ENCODE measurements at regions not wholly inside any gene's neighbourhood (a gene's known extent, or its start where the extent isn't known, plus 50 kb on each side); places are given as distances from the start of the nearest gene placed in this dataset.

- no peak for DNase-seq
- H3K4me3 ChIP-seq = no peak overlapping the region
These were observed 1953.9 kb upstream of the CDH6 start for GRCh38 chr5:29239606-29240005.

GRCh38 chr5:29238115-29238514 is 1955.4 kb upstream of the CDH6 start:
- H3K27ac ChIP-seq = no peak overlapping the region
- H3K4me1 ChIP-seq = no peaks in the 10 kb centered on the region
- no peaks in the 10 kb centered on the region for H3K27me3 ChIP-seq
- no peak for DNase-seq
- H3K36me3 ChIP-seq = no peaks in the 10 kb centered on the region
- TF ChIP-seq POLR2A (IDR thresholded peaks at IDR 0.05) (no peak), CTCF (IDR thresholded peaks at IDR 0.05) (no peak)
- H3K4me3 ChIP-seq = no peak overlapping the region
- H3K9me3 ChIP-seq = peaks cover 0 to 4% (median 0%) of the 10 kb centered on the region in 4 donors

More at GRCh38 chr5:29239606-29240005, 1953.9 kb upstream of the CDH6 start:
- Histone ChIP-seq H3K27me3 (no peaks in the 10 kb centered on the region), H3K4me1 (no peaks in the 10 kb centered on the region), H3K36me3 (no peaks in the 10 kb centered on the region), H3K9me3 (no peaks in the 10 kb centered on the region), H3K27ac (no peak overlapping the region)
- TF ChIP-seq CTCF (IDR thresholded peaks at IDR 0.05) = no peak
- no peak for TF ChIP-seq POLR2A (IDR thresholded peaks at IDR 0.05)

- H3K9me3 ChIP-seq = peaks cover 0 to 4% (median 0%) of the 10 kb centered on the region in 4 donors
- H3K4me3 ChIP-seq = no peak overlapping the region
- no peak for DNase-seq
- H3K27ac ChIP-seq = no peak overlapping the region
- H3K36me3 ChIP-seq = no peaks in the 10 kb centered on the region
- no peaks in the 10 kb centered on the region for H3K4me1 ChIP-seq
- TF ChIP-seq POLR2A (IDR thresholded peaks at IDR 0.05) (no peak), CTCF (IDR thresholded peaks at IDR 0.05) (no peak)
- H3K27me3 ChIP-seq = no peaks in the 10 kb centered on the region
These were observed 1962.3 kb upstream of the CDH6 start for GRCh38 chr5:29231154-29231553.

- Histone ChIP-seq H3K4me3 (no peak overlapping the region), H3K27ac (no peak overlapping the region), H3K9me3 (peaks cover 0 to 4% (median 0%) of the 10 kb centered on the region in 4 donors), H3K36me3 (no peaks in the 10 kb centered on the region), H3K27me3 (no peaks in the 10 kb centered on the region), H3K4me1 (no peaks in the 10 kb centered on the region)
- no peak for DNase-seq
- TF ChIP-seq POLR2A (IDR thresholded peaks at IDR 0.05) = no peak
- no peak for TF ChIP-seq CTCF (IDR thresholded peaks at IDR 0.05)
These were observed 1962.9 kb upstream of the CDH6 start for GRCh38 chr5:29230591-29230990.

- Histone ChIP-seq H3K9me3 (peaks cover 0 to 4% (median 0%) of the 10 kb centered on the region in 4 donors), H3K27me3 (no peaks in the 10 kb centered on the region), H3K4me3 (no peak overlapping the region), H3K4me1 (no peaks in the 10 kb centered on the region), H3K36me3 (no peaks in the 10 kb centered on the region), H3K27ac (no peak overlapping the region)
- DNase-seq = no peak
- TF ChIP-seq POLR2A (IDR thresholded peaks at IDR 0.05) (no peak), CTCF (IDR thresholded peaks at IDR 0.05) (no peak)
These were observed 1964.0 kb upstream of the CDH6 start for GRCh38 chr5:29229461-29229860.

GRCh38 chr5:29218138-29218537 is 1975.3 kb upstream of the CDH6 start:
- Histone ChIP-seq H3K27me3 (no peaks in the 10 kb centered on the region), H3K9me3 (no peaks in the 10 kb centered on the region), H3K36me3 (no peaks in the 10 kb centered on the region), H3K4me1 (no peaks in the 10 kb centered on the region), H3K27ac (no peak overlapping the region), H3K4me3 (no peak overlapping the region)
- no peak for DNase-seq
- TF ChIP-seq POLR2A (IDR thresholded peaks at IDR 0.05) (no peak), CTCF (IDR thresholded peaks at IDR 0.05) (no peak)

Measured in Peyer's patch (tissue), 4 donors.